OCI-LY3 (cell line): ENCODE measurements at regions not wholly inside any gene's neighbourhood (a gene's known extent, or its start where the extent isn't known, plus 50 kb on each side); places are given as distances from the start of the nearest gene placed in this dataset.

Source experiments
- EZH2phosphoT487 ChIP-seq: fragments of 200-600 bp; shearing (Covaris generic); IDR thresholded peaks from 2 replicates; pipeline ENCODE4 v1.6.1; 2018; ENCODE audit warnings: antibody characterized with exemption, mixed run types, low read depth
- TF ChIP-seq, protein P1 (sequence below): fragments of 200-600, 300-600 bp; sonication (generic); IDR thresholded peaks from 2 replicates; pipeline ENCODE4 v1.5.1; 2014; ENCODE audit warnings: antibody characterized with exemption, low read length, low read depth

DNA sequence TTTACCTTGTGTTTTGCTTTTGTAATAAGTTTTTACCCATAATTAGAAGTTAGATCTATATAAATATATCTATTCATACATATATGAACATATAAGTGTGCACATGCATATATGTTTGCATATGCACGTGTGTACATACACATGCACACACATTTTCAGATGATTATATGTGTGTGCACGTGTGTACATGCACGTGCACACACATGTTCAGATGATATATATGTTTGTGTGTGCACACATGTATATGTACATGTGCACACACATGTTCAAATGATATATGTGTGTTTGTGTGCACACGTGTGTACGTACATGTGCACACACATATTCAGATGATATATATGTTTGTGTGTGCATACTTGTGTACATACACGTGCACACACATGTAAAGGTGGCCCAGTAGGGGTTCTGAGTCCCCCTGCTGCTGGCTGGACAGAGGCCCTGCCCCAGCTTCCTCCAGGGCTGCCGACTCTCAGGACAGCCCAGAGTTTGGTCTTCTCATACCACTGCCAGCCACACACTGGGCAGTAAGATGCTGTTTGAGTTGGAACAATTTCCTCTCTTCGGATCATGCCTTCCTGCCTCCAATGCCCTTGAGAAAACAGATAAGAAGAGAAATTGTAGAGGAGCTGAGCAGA lies 252.3 kb upstream of the PPP2R2D start:
- TF ChIP-seq, protein P1, sequence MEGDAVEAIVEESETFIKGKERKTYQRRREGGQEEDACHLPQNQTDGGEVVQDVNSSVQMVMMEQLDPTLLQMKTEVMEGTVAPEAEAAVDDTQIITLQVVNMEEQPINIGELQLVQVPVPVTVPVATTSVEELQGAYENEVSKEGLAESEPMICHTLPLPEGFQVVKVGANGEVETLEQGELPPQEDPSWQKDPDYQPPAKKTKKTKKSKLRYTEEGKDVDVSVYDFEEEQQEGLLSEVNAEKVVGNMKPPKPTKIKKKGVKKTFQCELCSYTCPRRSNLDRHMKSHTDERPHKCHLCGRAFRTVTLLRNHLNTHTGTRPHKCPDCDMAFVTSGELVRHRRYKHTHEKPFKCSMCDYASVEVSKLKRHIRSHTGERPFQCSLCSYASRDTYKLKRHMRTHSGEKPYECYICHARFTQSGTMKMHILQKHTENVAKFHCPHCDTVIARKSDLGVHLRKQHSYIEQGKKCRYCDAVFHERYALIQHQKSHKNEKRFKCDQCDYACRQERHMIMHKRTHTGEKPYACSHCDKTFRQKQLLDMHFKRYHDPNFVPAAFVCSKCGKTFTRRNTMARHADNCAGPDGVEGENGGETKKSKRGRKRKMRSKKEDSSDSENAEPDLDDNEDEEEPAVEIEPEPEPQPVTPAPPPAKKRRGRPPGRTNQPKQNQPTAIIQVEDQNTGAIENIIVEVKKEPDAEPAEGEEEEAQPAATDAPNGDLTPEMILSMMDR, result no peak
- no peak for TF ChIP-seq EZH2phosphoT487
